Dendritic cell treated with granulocyte-macrophage colony-stimulating factor and Interleukin-4, amounts not matched to agents 40 ng/mL and 50 ng/mL, for 4 days (primary cell): ENCODE measurements at regions not wholly inside any gene's neighbourhood (a gene's known extent, or its start where the extent isn't known, plus 50 kb on each side); places are given as distances from the start of the nearest gene placed in this dataset.

ENCODE experiments used
- H3K27ac Mint-ChIP-seq: one replicate; pipeline ENCODE4 v1.8.0; 2022; ENCODE audit warnings: mild to moderate bottlenecking, mixed read lengths
- H3K27me3 Mint-ChIP-seq: one replicate; pipeline ENCODE4 v1.8.0; 2022; ENCODE audit warnings: mild to moderate bottlenecking, mixed read lengths
- H3K36me3 Mint-ChIP-seq: one replicate; pipeline ENCODE4 v1.8.0; 2022; ENCODE audit warnings: low read depth, mixed read lengths
- H3K4me1 Mint-ChIP-seq: one replicate; pipeline ENCODE4 v1.8.0; 2022; ENCODE audit warnings: low read depth, mixed read lengths
- H3K4me3 Mint-ChIP-seq: one replicate; pipeline ENCODE4 v1.8.0; 2022; ENCODE audit warnings: mild to moderate bottlenecking, moderate library complexity, mixed read lengths
- H3K9me3 Mint-ChIP-seq: one replicate; pipeline ENCODE4 v1.8.0; 2022; ENCODE audit warnings: mixed read lengths
- intact Hi-C: fragments of 100-400 bp; cut with micrococcal nuclease; formaldehyde crosslinking; loops from one replicate; pipeline ENCODE4 v1.15.0; 2022

- no peak overlapping the region for H3K27ac Mint-ChIP-seq
- H3K4me1 Mint-ChIP-seq, result no peaks in the 10 kb centered on the region
- H3K4me3 Mint-ChIP-seq, result no peak overlapping the region
- no peaks in the 10 kb centered on the region for H3K27me3 Mint-ChIP-seq
- H3K9me3 Mint-ChIP-seq, result no peaks in the 10 kb centered on the region
- no peaks in the 10 kb centered on the region for H3K36me3 Mint-ChIP-seq
- intact Hi-C loops, result no loop called here
Measured at GRCh38 chr6:90984066-90984465, 397.2 kb upstream of the MAP3K7 start.

DNA sequence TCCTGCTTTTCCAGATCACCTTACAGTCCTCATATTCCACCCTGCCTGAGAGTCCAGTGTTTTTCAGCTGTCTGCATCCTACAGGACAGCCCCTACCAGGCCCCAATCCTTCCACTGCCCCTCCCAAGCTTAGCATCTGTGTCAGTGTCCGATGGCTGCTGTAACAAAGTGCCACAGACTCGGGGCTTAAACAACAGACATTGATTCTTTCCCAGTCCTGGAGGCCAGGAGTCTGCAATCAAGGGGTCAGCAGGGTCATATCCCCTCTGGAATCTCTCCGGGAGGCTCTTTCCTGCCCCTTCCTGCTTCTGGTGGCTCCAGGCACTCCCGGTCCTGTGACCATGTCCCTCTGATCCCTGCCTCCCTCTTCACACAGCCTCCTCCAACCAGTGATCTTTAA, 396.6 kb upstream of the MAP3K7 start:
- H3K36me3 Mint-ChIP-seq, result no peaks in the 10 kb centered on the region
- no peaks in the 10 kb centered on the region for H3K9me3 Mint-ChIP-seq
- H3K4me1 Mint-ChIP-seq, result no peaks in the 10 kb centered on the region
- H3K27ac Mint-ChIP-seq, result no peak overlapping the region
- intact Hi-C loops, result no loop called here
- H3K4me3 Mint-ChIP-seq, result no peak overlapping the region
- H3K27me3 Mint-ChIP-seq, result no peaks in the 10 kb centered on the region

GRCh38 chr6:90982581-90982980, 395.7 kb upstream of the MAP3K7 start:
- Mint-ChIP-seq H3K4me3 (no peak overlapping the region), H3K27ac (no peak overlapping the region), H3K36me3 (no peaks in the 10 kb centered on the region), H3K4me1 (no peaks in the 10 kb centered on the region), H3K27me3 (no peaks in the 10 kb centered on the region), H3K9me3 (no peaks in the 10 kb centered on the region)
- intact Hi-C loops, result no loop called here

DNA sequence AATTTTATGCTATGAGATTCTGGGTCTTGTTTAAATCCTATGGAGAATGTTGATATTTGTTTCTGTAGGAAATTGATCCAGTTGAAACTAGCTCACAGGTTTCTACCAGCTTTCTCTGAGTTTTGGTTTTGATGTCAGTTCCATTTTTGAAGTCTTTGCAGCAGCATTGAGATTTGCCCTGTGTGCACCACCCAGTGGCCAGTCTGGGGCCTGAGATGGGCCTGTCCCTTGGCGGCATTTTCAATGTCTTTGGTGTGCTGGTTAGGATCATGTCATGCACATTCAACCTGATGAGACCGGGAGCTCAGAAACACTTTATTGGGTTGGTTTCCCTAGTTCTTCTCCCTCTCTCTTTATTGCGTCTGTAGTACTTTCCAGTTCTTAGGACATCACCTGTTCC, 395.2 kb upstream of the MAP3K7 start:
- H3K36me3 Mint-ChIP-seq, result no peaks in the 10 kb centered on the region
- no peaks in the 10 kb centered on the region for H3K27me3 Mint-ChIP-seq
- no peak overlapping the region for H3K4me3 Mint-ChIP-seq
- intact Hi-C loops, result no loop called here
- no peak overlapping the region for H3K27ac Mint-ChIP-seq
- no peaks in the 10 kb centered on the region for H3K4me1 Mint-ChIP-seq
- H3K9me3 Mint-ChIP-seq, result no peaks in the 10 kb centered on the region

- Mint-ChIP-seq H3K9me3 (no peaks in the 10 kb centered on the region), H3K4me3 (no peak overlapping the region), H3K36me3 (no peaks in the 10 kb centered on the region), H3K27me3 (no peaks in the 10 kb centered on the region), H3K27ac (no peak overlapping the region), H3K4me1 (no peaks in the 10 kb centered on the region)
- intact Hi-C loops, result no loop called here
Measured at GRCh38 chr6:90978046-90978445, 391.2 kb upstream of the MAP3K7 start.

DNA sequence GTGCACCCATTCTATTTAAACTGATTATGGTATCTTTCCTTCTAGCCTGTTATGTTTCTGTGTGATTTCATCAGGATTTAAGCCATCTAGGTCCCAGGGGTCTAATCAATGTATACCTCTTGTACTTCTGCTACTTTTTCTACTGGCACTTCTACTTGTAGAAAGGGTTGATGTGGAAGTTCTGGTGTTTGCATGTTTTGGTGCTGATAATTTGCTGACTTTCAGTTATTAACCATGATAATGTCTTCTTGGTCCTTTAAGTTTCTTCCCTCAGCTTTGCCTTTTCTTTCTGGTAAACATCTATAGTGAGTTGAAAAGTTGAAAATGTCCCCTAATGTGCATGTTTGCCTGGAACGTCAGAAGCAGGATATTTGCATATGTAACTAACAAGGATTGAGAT, 390.6 kb upstream of the MAP3K7 start:
- Mint-ChIP-seq H3K9me3 (no peaks in the 10 kb centered on the region), H3K36me3 (no peaks in the 10 kb centered on the region), H3K4me3 (no peak overlapping the region), H3K27ac (no peak overlapping the region), H3K4me1 (no peaks in the 10 kb centered on the region), H3K27me3 (no peaks in the 10 kb centered on the region)
- intact Hi-C loops, result no loop called here

- no peaks in the 10 kb centered on the region for H3K36me3 Mint-ChIP-seq
- H3K27ac Mint-ChIP-seq, result no peak overlapping the region
- H3K4me3 Mint-ChIP-seq, result no peak overlapping the region
- H3K27me3 Mint-ChIP-seq, result no peaks in the 10 kb centered on the region
- intact Hi-C loops, result no loop called here
- no peaks in the 10 kb centered on the region for H3K9me3 Mint-ChIP-seq
- H3K4me1 Mint-ChIP-seq, result no peaks in the 10 kb centered on the region
Measured at GRCh38 chr6:90976341-90976740, 389.5 kb upstream of the MAP3K7 start.

DNA sequence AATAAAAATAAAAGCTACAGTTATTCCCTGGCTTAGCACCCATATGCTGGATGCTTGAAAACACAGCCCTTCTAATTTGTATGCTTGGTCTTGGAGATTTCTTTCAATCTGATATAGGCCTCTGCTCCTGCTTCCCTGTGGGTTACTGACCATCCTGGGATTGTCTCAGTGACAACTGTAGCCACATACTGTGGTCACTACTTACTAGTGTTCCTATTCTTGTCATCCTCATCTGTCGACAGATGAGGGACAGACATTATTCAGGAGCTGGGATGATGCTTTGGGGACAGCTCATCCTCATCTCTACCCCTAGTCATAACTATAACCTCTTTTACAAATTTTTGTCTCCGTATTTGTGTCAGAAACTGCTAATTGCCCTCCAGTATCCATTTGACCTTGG, 388.9 kb upstream of the MAP3K7 start:
- Mint-ChIP-seq H3K36me3 (no peaks in the 10 kb centered on the region), H3K9me3 (no peaks in the 10 kb centered on the region), H3K4me3 (no peak overlapping the region), H3K27me3 (no peaks in the 10 kb centered on the region), H3K4me1 (no peaks in the 10 kb centered on the region), H3K27ac (no peak overlapping the region)
- intact Hi-C loops, result no loop called here

GRCh38 chr6:90973188-90973587, 386.3 kb upstream of the MAP3K7 start:
- no peak overlapping the region for H3K4me3 Mint-ChIP-seq
- no peaks in the 10 kb centered on the region for H3K4me1 Mint-ChIP-seq
- no peaks in the 10 kb centered on the region for H3K36me3 Mint-ChIP-seq

GRCh38 chr6:90970672-90971071, 383.8 kb upstream of the MAP3K7 start:
- no peak overlapping the region for H3K27ac Mint-ChIP-seq
- no peaks in the 10 kb centered on the region for H3K27me3 Mint-ChIP-seq
- intact Hi-C loops, result no loop called here
- no peaks in the 10 kb centered on the region for H3K4me1 Mint-ChIP-seq
- no peaks in the 10 kb centered on the region for H3K36me3 Mint-ChIP-seq
- no peaks in the 10 kb centered on the region for H3K9me3 Mint-ChIP-seq
- H3K4me3 Mint-ChIP-seq, result no peak overlapping the region

More at GRCh38 chr6:90973188-90973587, 386.3 kb upstream of the MAP3K7 start:
- Mint-ChIP-seq H3K27me3 (no peaks in the 10 kb centered on the region), H3K9me3 (no peaks in the 10 kb centered on the region), H3K27ac (no peak overlapping the region)
- intact Hi-C loops, result no loop called here

DNA sequence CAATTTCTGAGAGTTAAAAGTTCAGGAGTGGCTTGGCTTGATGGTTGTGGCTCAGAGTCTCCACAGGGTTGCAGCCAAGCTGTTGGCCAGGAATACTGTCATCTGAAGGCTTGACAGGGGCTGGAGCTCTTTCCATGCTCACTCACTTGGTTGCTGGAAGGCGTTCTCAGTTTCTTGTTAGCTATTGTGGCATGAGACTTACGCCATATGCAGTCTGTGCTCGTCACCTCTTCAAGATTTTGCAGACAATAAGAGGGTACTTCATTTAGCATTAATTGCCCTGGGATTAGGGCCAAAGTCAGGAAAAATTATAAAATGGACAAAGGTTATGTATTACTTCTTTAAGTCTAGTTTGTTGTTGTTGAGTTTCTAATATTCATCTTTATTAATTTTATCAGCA, 380.6 kb upstream of the MAP3K7 start:
- H3K4me3 Mint-ChIP-seq, result no peak overlapping the region
- intact Hi-C loops, result no loop called here

DNA sequence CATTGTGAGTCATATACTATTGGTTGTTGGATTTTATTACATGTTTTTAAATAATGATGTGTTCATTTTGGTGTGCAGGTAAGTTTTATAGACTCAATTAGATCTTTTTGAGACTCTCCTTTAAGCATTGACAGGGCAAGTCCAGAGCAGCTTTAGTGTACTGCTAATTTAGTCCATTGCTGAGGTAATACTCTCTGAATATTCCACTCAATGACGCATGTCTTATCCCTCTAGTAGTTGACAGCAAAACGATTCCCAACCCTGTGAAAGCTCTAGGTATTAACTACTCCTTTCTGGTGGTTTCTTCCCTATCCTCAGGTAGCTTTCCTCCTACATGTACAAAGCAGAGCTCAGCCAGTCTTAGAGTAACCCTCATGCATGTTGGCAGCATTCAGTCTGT, 373.5 kb upstream of the MAP3K7 start:
- Mint-ChIP-seq H3K4me3 (no peak overlapping the region), H3K27me3 (no peaks in the 10 kb centered on the region), H3K36me3 (no peaks in the 10 kb centered on the region), H3K4me1 (no peaks in the 10 kb centered on the region), H3K27ac (no peak overlapping the region), H3K9me3 (no peaks in the 10 kb centered on the region)
- intact Hi-C loops, result no loop called here

More for the DNA sequence above, 380.6 kb upstream of the MAP3K7 start:
- Mint-ChIP-seq H3K27ac (no peak overlapping the region), H3K27me3 (no peaks in the 10 kb centered on the region), H3K9me3 (no peaks in the 10 kb centered on the region), H3K4me1 (no peaks in the 10 kb centered on the region), H3K36me3 (no peaks in the 10 kb centered on the region)

GRCh38 chr6:90955246-90955645, 368.4 kb upstream of the MAP3K7 start:
- intact Hi-C loops, result no loop called here
- Mint-ChIP-seq H3K4me3 (no peak overlapping the region), H3K27me3 (no peaks in the 10 kb centered on the region), H3K4me1 (no peaks in the 10 kb centered on the region), H3K9me3 (no peaks in the 10 kb centered on the region), H3K36me3 (no peaks in the 10 kb centered on the region), H3K27ac (no peak overlapping the region)

DNA sequence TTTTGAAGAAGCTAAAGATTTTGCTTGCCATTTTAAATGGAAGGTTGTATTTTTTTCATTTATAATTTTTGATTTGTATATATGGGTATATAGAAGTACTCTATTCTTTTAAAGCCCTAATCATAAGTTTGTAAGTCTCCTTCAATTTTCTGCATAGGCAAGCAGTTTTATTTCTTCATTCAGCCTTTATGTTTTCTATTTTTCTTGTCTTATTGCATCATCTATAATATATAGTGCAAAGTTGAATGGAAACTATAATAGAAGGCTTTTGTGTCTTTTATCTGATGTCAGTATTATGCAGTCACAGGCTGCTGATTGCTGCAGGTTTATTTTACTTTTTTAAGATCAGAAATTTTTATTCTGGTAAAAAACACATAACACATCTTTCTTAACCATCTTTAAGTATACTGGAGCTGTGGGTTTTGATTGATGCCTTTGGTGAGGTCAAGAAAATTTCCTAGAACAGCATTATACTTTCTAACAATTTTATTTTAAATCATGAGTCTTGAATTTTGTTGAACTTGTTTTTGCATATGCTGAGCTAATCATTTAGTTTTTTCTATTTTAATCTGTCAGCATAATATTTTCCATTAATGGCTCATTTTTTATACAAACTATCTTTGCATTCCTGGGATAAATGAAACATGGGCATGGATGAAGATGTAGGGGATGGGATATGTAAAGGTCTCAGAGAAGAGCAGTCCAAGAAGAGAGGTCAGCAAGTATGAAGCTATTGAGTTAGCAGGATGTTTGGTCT, 366.7 kb upstream of the MAP3K7 start:
- no peaks in the 10 kb centered on the region for H3K9me3 Mint-ChIP-seq
- no peak overlapping the region for H3K4me3 Mint-ChIP-seq
- no peaks in the 10 kb centered on the region for H3K4me1 Mint-ChIP-seq
- H3K27ac Mint-ChIP-seq, result no peak overlapping the region
- intact Hi-C loops, result no loop called here
- H3K36me3 Mint-ChIP-seq, result no peaks in the 10 kb centered on the region
- no peaks in the 10 kb centered on the region for H3K27me3 Mint-ChIP-seq

- Mint-ChIP-seq H3K27me3 (no peaks in the 10 kb centered on the region), H3K27ac (no peak overlapping the region), H3K4me1 (no peaks in the 10 kb centered on the region), H3K4me3 (no peak overlapping the region), H3K9me3 (no peaks in the 10 kb centered on the region), H3K36me3 (no peaks in the 10 kb centered on the region)
- intact Hi-C loops, result no loop called here
Measured at GRCh38 chr6:90952176-90952575, 365.3 kb upstream of the MAP3K7 start.
